Mesothelial cell of epicardium (in vitro differentiated cells): ENCODE measurements at regions not wholly inside any gene's neighbourhood (a gene's known extent, or its start where the extent isn't known, plus 50 kb on each side); places are given as distances from the start of the nearest gene placed in this dataset.
"Not testable (repeated sequence)": the region's sequence is repeated elsewhere in the genome, so short reads cannot be mapped to it uniquely, and the experiment has no call there.

Experiments
- DNase-seq, 2 experiments: peaks; one replicate each; pipeline ENCODE4 v3.0.0; 2021; ENCODE audit warnings: low spot score in 2 of 2; ENCODE audit not compliant: unreplicated experiment in 2 of 2
- H3K27ac Mint-ChIP-seq: 2 replicates; pipeline ENCODE4 v1.8.0; 2021; ENCODE audit warnings: mixed read lengths
- H3K27me3 Mint-ChIP-seq: 2 replicates; pipeline ENCODE4 v1.8.0; 2021; ENCODE audit warnings: low read depth, mixed read lengths
- H3K36me3 Mint-ChIP-seq: 2 replicates; pipeline ENCODE4 v1.8.0; 2021; ENCODE audit warnings: mixed read lengths
- H3K4me1 Mint-ChIP-seq: 2 replicates; pipeline ENCODE4 v1.8.0; 2021; ENCODE audit warnings: mixed read lengths
- H3K4me3 Mint-ChIP-seq: 2 replicates; pipeline ENCODE4 v1.8.0; 2021; ENCODE audit warnings: mild to moderate bottlenecking, moderate library complexity, mixed read lengths
- H3K9me3 Mint-ChIP-seq: 2 replicates; pipeline ENCODE4 v1.8.0; 2021; ENCODE audit warnings: mixed read lengths
- CTCF ChIP-seq: fragments of 200-600 bp; sonication (generic); IDR thresholded peaks from one replicate; pipeline ENCODE4 v1.5.0; 2021; ENCODE audit warnings: antibody characterized with exemption; ENCODE audit not compliant: unreplicated experiment

GRCh38 chr4:53942712-53943111, 121.7 kb downstream of the CHIC2 start:
- no peak overlapping the region for H3K4me3 Mint-ChIP-seq
- H3K27ac Mint-ChIP-seq: no peak overlapping the region
- peaks cover 17% of the 10 kb centered on the region for H3K9me3 Mint-ChIP-seq
- TF ChIP-seq CTCF: no peak
- H3K4me1 Mint-ChIP-seq: peaks cover 13% of the 10 kb centered on the region
- no peak for DNase-seq
- H3K27me3 Mint-ChIP-seq: peaks cover 18% of the 10 kb centered on the region
- H3K36me3 Mint-ChIP-seq: peaks cover 10% of the 10 kb centered on the region

GRCh38 chr4:53941331-53941730, 123.1 kb downstream of the CHIC2 start:
- Mint-ChIP-seq H3K27ac (no peak overlapping the region), H3K9me3 (peaks cover 17% of the 10 kb centered on the region), H3K36me3 (peaks cover 10% of the 10 kb centered on the region), H3K4me3 (no peak overlapping the region), H3K27me3 (peaks cover 12% of the 10 kb centered on the region), H3K4me1 (peaks cover 13% of the 10 kb centered on the region)
- no peak for TF ChIP-seq CTCF
- no peak for DNase-seq

GRCh38 chr4:53939892-53940291, 124.5 kb downstream of the CHIC2 start:
- not testable (repeated sequence) for H3K36me3 Mint-ChIP-seq, DNase-seq, H3K27ac Mint-ChIP-seq, H3K4me3 Mint-ChIP-seq
- peaks cover 13% of the 10 kb centered on the region for H3K4me1 Mint-ChIP-seq
- peaks cover 17% of the 10 kb centered on the region for H3K9me3 Mint-ChIP-seq
- peaks cover 11% of the 10 kb centered on the region for H3K27me3 Mint-ChIP-seq

GRCh38 chr4:53937918-53938317, 126.5 kb downstream of the CHIC2 start:
- Mint-ChIP-seq H3K4me1 (peaks cover 4% of the 10 kb centered on the region), H3K36me3 (peaks cover 10% of the 10 kb centered on the region), H3K27me3 (peaks cover 10% of the 10 kb centered on the region), H3K4me3 (no peak overlapping the region), H3K9me3 (peaks cover 17% of the 10 kb centered on the region), H3K27ac (no peak overlapping the region)
- DNase-seq: no peak
- TF ChIP-seq CTCF: no peak

- DNase-seq: no peak
- TF ChIP-seq CTCF: no peak
- Mint-ChIP-seq H3K4me3 (no peak overlapping the region), H3K4me1 (peaks cover 6% of the 10 kb centered on the region), H3K27ac (no peak overlapping the region), H3K27me3 (peaks cover 13% of the 10 kb centered on the region), H3K36me3 (peaks cover 10% of the 10 kb centered on the region), H3K9me3 (peaks cover 17% of the 10 kb centered on the region)
These were observed 127.1 kb downstream of the CHIC2 start for GRCh38 chr4:53937327-53937726.

- no peak for DNase-seq
- Mint-ChIP-seq H3K36me3 (peaks cover 10% of the 10 kb centered on the region), H3K27ac (no peak overlapping the region), H3K9me3 (peaks cover 13% of the 10 kb centered on the region), H3K27me3 (peaks cover 8% of the 10 kb centered on the region), H3K4me1 (peaks cover 9% of the 10 kb centered on the region), H3K4me3 (no peak overlapping the region)
- no peak for TF ChIP-seq CTCF
These were observed 128.6 kb downstream of the CHIC2 start for GRCh38 chr4:53935780-53936179.
